ENCODE measurements at regions not wholly inside any gene's neighbourhood (a gene's known extent, or its start where the extent isn't known, plus 50 kb on each side); places are given as distances from the start of the nearest gene placed in this dataset.
"Not testable (repeated sequence)": the region's sequence is repeated elsewhere in the genome, so short reads cannot be mapped to it uniquely, and the experiment has no call there.

GRCh38 chr18:49697049-49697448 is 116.3 kb downstream of the ACAA2 start:
- no peak for FAIRE-seq
- DNase-seq (ENCODE audit: insufficient read length, low spot score) = no peak

GRCh38 chr18:49694402-49694801 is 118.9 kb downstream of the ACAA2 start:
- FAIRE-seq (no peak), DNase-seq (ENCODE audit: insufficient read length, low spot score) (no peak)

GRCh38 chr18:49693717-49694005 is 119.7 kb downstream of the ACAA2 start:
- DNase-seq (ENCODE audit: insufficient read length, low spot score) = no peak
- no peak for FAIRE-seq

GRCh38 chr18:49692906-49693716 is 120.2 kb downstream of the ACAA2 start:
- FAIRE-seq (no peak), DNase-seq (ENCODE audit: insufficient read length, low spot score) (no peak)

DNA sequence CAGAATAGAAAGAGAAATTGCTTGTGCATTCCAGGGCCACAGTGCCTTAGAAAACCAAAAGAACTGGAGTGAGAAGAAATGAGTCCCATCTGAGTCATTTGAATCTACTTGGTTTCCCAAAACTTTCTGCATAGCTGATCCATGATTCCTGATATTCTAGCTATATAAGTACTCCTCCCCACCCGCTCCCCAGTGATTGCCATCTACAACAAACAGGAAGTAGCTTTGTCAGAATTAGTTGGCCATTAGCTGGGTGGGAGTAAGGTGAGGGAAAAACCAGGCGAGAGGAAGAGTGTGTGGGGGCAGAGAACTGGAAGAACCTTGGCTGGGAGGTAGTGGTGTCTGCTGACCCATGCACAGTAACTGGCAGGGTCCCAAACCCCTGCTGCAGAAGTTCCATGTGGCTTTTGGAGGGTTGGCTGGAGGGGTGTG is 122.1 kb downstream of the ACAA2 start:
- no peak for DNase-seq (ENCODE audit: insufficient read length, low spot score)
- peak; percentile 31 for FAIRE-seq

DNA sequence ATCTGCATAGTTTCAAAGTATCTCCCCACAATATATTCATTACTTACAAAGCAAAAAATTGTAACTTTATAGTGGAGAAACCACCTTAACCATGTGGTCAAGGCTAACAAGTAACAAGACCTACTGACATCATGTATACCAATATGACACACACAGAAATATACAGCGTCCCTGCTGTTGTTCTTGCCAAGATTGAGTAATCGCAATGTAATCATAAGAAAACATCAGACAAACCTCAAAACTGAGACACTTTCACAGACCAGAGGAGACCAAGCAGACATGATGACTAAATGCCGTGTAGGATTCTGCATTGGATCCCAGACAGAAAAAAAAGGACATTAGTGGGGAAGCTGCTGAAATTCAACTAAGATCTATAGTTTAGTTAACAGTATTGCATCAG is 123.0 kb downstream of the ACAA2 start:
- no peak for DNase-seq (ENCODE audit: insufficient read length, low spot score)
- peak; percentile 18 for FAIRE-seq

DNA sequence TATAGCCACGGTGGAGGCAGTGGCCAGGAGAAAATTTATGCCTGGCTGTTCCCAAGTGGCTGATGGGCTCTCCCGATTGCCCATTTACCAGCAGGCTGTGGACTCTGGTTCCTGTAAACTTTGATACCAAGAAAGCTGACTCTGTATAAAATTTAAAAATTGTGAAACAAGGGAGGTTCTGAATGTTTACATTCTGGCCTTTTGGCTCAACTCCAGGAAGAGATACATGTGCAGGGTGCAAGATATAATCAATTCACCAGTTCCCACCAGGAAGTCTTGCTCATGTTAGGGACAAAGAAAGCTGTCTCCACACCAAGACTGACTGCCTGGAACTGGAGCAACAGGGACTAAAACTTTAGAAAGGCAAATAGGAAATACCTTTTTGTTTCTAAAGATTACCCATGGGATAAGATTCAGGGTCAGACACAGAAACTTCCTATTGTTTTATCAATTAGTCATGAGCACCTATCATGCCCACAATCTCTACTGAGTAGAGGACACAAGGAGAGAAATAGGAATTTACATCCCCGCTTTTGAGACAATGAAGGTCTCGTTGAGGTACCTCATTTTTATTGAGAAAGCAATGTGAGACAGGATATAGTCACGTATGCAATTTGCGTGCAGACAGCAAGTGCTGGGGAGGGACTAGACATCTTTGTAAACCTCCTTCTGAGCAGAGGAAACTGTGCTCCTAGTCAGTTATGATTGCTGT is 123.5 kb downstream of the LIPG start:
- DNase-seq (ENCODE audit: insufficient read length, low spot score) = no peak
- FAIRE-seq = peak; percentile 66

DNA sequence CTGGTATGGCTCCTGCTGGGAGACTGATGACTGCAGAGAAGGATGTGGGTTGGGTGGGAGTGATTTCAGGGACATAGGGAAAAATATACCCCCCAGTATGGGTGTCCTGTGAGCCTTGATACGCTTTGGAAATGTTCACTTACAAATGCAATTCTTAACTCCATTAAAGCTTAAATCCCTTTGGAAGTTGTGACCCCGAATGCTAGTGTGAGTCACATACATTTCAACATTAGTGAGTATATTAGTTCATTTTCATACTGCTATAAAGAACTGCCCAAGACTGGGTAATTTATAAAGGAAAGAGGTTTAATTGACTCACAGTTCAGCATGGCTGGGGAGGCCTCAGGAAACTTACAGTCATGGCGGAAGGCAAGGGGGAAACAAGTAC is 120.9 kb downstream of the LIPG start:
- FAIRE-seq; DNase-seq (ENCODE audit: insufficient read length, low spot score): not testable (repeated sequence)

- FAIRE-seq = no peak
Observed at GRCh38 chr18:49682173-49682802, 120.4 kb downstream of the LIPG start.

DNA sequence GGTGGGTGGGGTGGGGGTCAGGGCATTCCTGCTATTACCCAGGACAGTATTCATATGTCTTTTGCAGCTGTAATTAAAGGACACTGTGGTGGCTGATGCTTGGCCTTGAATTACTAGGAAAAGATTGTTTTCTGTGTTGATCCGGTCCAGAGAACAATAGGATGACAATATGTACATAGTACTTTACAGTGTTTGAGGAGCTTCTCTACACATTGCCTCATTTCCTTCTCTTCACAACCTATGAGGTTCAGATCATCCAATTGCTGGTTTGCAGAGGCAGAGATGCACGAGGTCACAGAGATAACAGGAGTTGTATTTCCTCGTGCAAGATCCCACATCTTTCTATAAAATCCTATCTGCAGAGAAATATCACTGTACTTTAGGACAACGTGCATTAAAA is 119.5 kb downstream of the LIPG start:
- FAIRE-seq = no peak

More at GRCh38 chr18:49682173-49682802, 120.4 kb downstream of the LIPG start:
- no peak for DNase-seq (ENCODE audit: insufficient read length, low spot score)

GRCh38 chr18:49678440-49678839 is 116.6 kb downstream of the LIPG start:
- no peak for FAIRE-seq
- no peak for DNase-seq (ENCODE audit: insufficient read length, low spot score)

More for the DNA sequence above, 119.5 kb downstream of the LIPG start:
- DNase-seq (ENCODE audit: insufficient read length, low spot score) = no peak

DNA sequence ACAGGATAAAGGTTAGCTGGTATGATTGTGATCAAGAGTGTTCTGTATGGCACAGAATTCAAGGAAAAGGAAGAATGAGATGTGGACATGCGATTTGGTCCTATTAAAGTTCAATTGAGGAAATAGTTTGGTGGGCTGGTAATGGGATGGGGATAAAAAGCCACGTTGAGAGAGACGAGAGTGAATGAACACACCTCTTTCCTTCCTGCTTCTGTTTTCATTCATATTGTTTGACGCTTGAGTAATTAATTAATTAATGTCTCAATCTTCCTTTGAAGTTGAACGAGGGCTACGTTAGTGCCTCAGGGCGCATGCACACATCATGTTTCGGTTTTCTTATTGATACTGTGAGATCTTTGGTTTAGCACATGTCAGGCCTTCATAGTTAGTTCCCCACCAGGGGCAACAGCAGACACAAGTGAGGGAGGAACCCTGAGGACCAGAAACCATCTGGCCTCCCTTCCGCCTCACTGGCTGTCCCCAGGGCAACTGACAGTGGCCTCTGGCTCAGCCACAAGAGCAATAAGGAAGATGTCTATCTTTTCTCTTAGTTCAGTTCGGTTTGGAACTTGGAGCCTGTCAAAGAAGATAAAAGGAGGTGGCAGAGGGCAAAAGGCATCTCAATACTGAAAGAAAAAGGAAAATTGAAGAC is 116.0 kb downstream of the LIPG start:
- DNase-seq (ENCODE audit: insufficient read length, low spot score) (peak; percentile 56), FAIRE-seq (peak; percentile 88)

DNA sequence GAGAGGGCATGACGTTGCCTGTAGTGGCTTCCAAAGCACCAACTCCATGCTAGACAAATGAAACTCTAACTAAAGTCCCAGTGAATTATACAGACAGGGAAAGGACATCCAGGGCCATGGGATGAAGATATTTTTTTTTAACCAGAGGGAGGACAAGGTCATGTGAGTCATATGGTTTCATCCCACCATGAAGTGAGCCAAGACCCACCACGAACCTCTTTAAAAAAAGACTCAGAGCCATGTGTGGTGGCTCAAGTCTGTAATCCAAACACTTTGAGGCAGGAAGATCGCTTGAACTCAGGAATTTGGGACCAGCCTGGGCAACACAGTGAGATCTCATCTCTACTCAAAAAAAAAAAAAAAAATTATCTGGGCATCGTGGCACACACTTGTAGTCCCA is 115.2 kb downstream of the LIPG start:
- DNase-seq (ENCODE audit: insufficient read length, low spot score) (no peak), FAIRE-seq (no peak)

DNA sequence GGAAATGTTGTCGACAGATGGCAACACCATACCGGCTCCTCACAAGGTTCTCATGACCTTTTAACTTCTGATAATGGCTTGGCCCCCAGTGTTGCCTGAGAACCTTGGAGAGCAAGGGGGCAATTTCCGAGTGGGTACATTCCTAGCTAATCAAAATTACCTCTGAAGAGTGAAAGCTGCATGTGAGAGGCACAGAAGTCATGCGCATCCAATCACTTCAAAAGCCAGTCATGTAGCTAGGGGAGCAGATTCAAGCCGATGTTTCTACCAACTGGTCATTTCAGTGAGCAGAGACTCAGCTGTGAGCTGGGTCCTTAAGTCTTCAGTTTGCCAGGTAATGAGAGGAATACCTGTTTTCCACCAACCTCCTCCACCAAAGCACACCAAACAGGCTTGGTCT is 111.4 kb downstream of the LIPG start:
- DNase-seq (ENCODE audit: insufficient read length, low spot score) (no peak), FAIRE-seq (no peak)

DNA sequence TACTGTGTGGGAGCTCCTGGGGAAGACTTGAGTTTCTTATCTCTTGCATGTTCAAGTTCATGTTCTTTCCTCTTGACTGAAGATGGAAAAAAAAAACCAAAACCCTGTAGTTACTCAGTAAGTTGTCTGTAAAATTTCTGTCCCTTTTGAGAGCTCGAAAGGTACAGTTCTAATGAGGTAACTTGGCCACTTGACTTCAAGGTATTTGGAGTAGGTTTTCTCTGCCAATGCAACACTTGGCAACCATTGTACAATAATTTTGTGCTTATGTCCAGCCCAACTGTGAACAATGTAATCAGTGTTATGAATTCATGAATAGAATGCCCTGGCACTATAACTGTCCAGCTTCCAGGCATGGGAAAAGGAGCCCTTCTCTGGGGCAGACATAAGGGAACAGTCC is 111.0 kb downstream of the LIPG start:
- FAIRE-seq (no peak), DNase-seq (ENCODE audit: insufficient read length, low spot score) (no peak)

GRCh38 chr18:49669403-49669802 is 107.5 kb downstream of the LIPG start:
- DNase-seq (ENCODE audit: insufficient read length, low spot score) = no peak
- FAIRE-seq = no peak

- FAIRE-seq (no peak), DNase-seq (ENCODE audit: insufficient read length, low spot score) (no peak)
Observed at GRCh38 chr18:49668574-49669275, 106.9 kb downstream of the LIPG start.

DNA sequence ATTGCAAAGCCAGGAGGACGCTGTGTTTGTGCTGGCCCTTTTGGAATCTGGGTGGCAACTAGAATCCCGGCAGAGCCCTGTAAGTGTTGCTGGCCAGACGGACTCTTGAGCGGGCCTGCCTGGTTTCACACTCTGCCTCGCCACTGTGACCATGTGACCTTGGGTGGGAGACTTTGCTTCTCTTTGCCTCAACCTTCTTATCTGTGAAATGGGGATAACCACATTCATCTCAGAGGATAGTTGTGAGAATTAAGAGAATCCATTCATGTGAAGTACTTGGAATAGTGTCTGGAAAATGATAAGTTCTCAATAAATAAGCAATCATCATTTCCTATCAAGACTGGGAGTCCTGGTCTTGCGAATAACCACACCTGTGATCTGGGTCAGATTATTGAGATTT is 105.6 kb downstream of the LIPG start:
- DNase-seq (ENCODE audit: insufficient read length, low spot score) (no peak), FAIRE-seq (no peak)

- no peak for FAIRE-seq
- DNase-seq (ENCODE audit: insufficient read length, low spot score) = no peak
Observed at GRCh38 chr18:49666045-49666775, 104.4 kb downstream of the LIPG start.
